ENCODE measurements at regions not wholly inside any gene's neighbourhood (a gene's known extent, or its start where the extent isn't known, plus 50 kb on each side); places are given as distances from the start of the nearest gene placed in this dataset.

GRCh38 chr4:111650674-111651086 lies 494.6 kb upstream of the FAM241A start:
- H3K27ac ChIP-seq: no peak overlapping the region
- no peaks in the 10 kb centered on the region for H3K36me3 ChIP-seq
- TF ChIP-seq CTCF (IDR thresholded peaks at IDR 0.05): no peak
- DNase-seq (ENCODE audit: low spot score in 2 of 2): no peak
- no peaks in the 10 kb centered on the region for H3K9me3 ChIP-seq
- intact Hi-C loops (cut with DNase I): no loop called here
- no peak overlapping the region for H3K4me3 ChIP-seq
- no peaks in the 10 kb centered on the region for H3K4me1 ChIP-seq
- H3K27me3 ChIP-seq: no peaks in the 10 kb centered on the region

- DNase-seq (ENCODE audit: low spot score in 2 of 2): no peak
- Histone ChIP-seq H3K27ac (no peak overlapping the region), H3K27me3 (no peaks in the 10 kb centered on the region), H3K9me3 (no peaks in the 10 kb centered on the region), H3K36me3 (no peaks in the 10 kb centered on the region), H3K4me1 (no peaks in the 10 kb centered on the region), H3K4me3 (no peak overlapping the region)
- TF ChIP-seq CTCF (IDR thresholded peaks at IDR 0.05): no peak
- intact Hi-C loops (cut with DNase I): no loop called here
Observed at GRCh38 chr4:111652236-111652635, 493.0 kb upstream of the FAM241A start.

- TF ChIP-seq CTCF (IDR thresholded peaks at IDR 0.05): no peak
- H3K27me3 ChIP-seq: no peaks in the 10 kb centered on the region
- no peak for DNase-seq (ENCODE audit: low spot score in 2 of 2)
- H3K27ac ChIP-seq: no peak overlapping the region
- H3K4me3 ChIP-seq: no peak overlapping the region
- intact Hi-C loops (cut with DNase I): no loop called here
- no peaks in the 10 kb centered on the region for H3K9me3 ChIP-seq
- H3K4me1 ChIP-seq: no peaks in the 10 kb centered on the region
- H3K36me3 ChIP-seq: no peaks in the 10 kb centered on the region
Observed at GRCh38 chr4:111652986-111653385, 492.3 kb upstream of the FAM241A start.

GRCh38 chr4:111662496-111662895 lies 482.8 kb upstream of the FAM241A start:
- Histone ChIP-seq H3K27me3 (no peaks in the 10 kb centered on the region), H3K4me1 (no peaks in the 10 kb centered on the region), H3K36me3 (no peaks in the 10 kb centered on the region), H3K4me3 (no peak overlapping the region), H3K9me3 (no peaks in the 10 kb centered on the region), H3K27ac (no peak overlapping the region)
- intact Hi-C loops (cut with DNase I): no loop called here
- no peak for DNase-seq (ENCODE audit: low spot score in 2 of 2)
- TF ChIP-seq CTCF (IDR thresholded peaks at IDR 0.05): no peak

DNA sequence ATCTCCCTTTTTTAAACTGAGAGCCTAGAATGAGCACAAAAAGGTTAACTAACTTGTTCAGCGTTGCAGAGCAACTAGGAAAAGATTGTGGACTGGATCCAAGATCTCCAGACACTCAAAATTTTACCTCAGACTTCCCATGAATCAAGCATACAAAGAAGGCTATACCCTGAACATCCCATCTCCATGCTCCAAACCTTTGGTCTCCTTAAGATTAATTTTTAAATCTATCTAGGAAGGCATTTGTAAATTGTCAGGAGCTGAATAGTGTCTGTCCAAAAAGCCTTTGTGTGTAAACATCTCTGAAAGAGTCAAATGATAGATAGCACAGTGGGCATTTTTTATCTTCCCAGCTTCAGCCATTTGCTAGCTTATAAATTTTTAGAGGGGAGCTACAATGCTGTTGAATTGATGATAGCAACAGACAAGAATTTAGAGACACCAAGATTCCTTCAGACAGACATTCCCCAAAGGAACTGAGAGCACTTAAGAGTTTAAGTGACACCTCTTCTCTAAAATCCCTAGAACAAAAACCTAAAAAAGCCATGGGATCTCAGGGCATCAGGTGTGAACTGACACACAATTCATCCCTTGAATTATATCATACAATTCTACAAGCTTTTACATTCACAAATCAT lies 480.8 kb upstream of the FAM241A start:
- intact Hi-C loops (cut with DNase I): no loop called here
- Histone ChIP-seq H3K9me3 (no peaks in the 10 kb centered on the region), H3K27ac (no peak overlapping the region), H3K4me1 (no peaks in the 10 kb centered on the region), H3K4me3 (no peak overlapping the region), H3K27me3 (no peaks in the 10 kb centered on the region), H3K36me3 (no peaks in the 10 kb centered on the region)
- DNase-seq (ENCODE audit: low spot score in 2 of 2): no peak
- no peak for TF ChIP-seq CTCF (IDR thresholded peaks at IDR 0.05)

- no peak overlapping the region for H3K27ac ChIP-seq
- intact Hi-C loops (cut with DNase I): no loop called here
- TF ChIP-seq CTCF (IDR thresholded peaks at IDR 0.05): no peak
Observed at GRCh38 chr4:111666826-111667360, 478.4 kb upstream of the FAM241A start.

More at GRCh38 chr4:111666826-111667360, 478.4 kb upstream of the FAM241A start:
- Histone ChIP-seq H3K4me3 (no peak overlapping the region), H3K4me1 (no peaks in the 10 kb centered on the region), H3K36me3 (no peaks in the 10 kb centered on the region), H3K27me3 (no peaks in the 10 kb centered on the region), H3K9me3 (no peaks in the 10 kb centered on the region)
- DNase-seq (ENCODE audit: low spot score in 2 of 2): no peak
